Spleen (tissue), 11 donors: ENCODE measurements at regions not wholly inside any gene's neighbourhood (a gene's known extent, or its start where the extent isn't known, plus 50 kb on each side); places are given as distances from the start of the nearest gene placed in this dataset.

ENCODE experiments used
- DNase-seq: peaks from one replicate; pipeline ENCODE4 v3.0.0-alpha.2; 2020
- H3K27ac ChIP-seq, 8 donors: fragments of 200-600 bp; sonication (generic) in 7 of 8; 1 replicate in 4 of 8; 2 replicates in 4 of 8; pipeline versions ENCODE4 v1.5.0 to v1.8.0; 2016 to 2021; ENCODE audit warnings: inconsistent platforms in 4 of 8, mild to moderate bottlenecking in 4 of 8, moderate library complexity in 1 of 8
- H3K27me3 ChIP-seq, 7 donors: fragments of 200-600 bp; sonication (generic) in 6 of 7; replicated peaks in 1 of 7; 1 replicate in 4 of 7; 2 replicates in 3 of 7; pipeline versions ENCODE4 v1.5.0 to v1.8.0; 2016 to 2021; ENCODE audit warnings: inconsistent platforms in 3 of 7, mild to moderate bottlenecking in 1 of 7
- H3K36me3 ChIP-seq, 6 donors: fragments of 200-600 bp; sonication (generic) in 5 of 6; 1 replicate in 4 of 6; 2 replicates in 2 of 6; pipeline versions ENCODE4 v1.5.0 to v1.8.0; 2016 to 2021; ENCODE audit warnings: inconsistent platforms in 2 of 6
- H3K4me1 ChIP-seq, 6 donors: fragments of 200-600 bp; sonication (generic) in 5 of 6; 1 replicate in 3 of 6; 2 replicates in 3 of 6; pipeline versions ENCODE4 v1.5.0 to v1.8.0; 2016 to 2021; ENCODE audit warnings: inconsistent platforms in 3 of 6
- H3K4me3 ChIP-seq, 8 donors: fragments of 200-600 bp; sonication (generic) in 7 of 8; 1 replicate in 4 of 8; 2 replicates in 4 of 8; pipeline versions ENCODE4 v1.5.0 to v1.8.0; 2016 to 2021; ENCODE audit warnings: inconsistent platforms in 4 of 8, mild to moderate bottlenecking in 4 of 8, moderate library complexity in 2 of 8
- H3K9me3 ChIP-seq, 8 donors: fragments of 200-600 bp; sonication (generic) in 7 of 8; 1 replicate in 4 of 8; 2 replicates in 4 of 8; pipeline versions ENCODE4 v1.5.0 to v1.8.0; 2016 to 2021; ENCODE audit warnings: inconsistent platforms in 4 of 8
- CTCF ChIP-seq, 11 experiments: fragments of 200-600 bp in 7 of 11; fragments of 450-650 bp in 4 of 11; sonication (generic) in 4 of 11; IDR thresholded peaks in 8 of 11; conservative IDR thresholded peaks in 3 of 11; 1 replicate in 7 of 11; 2 replicates in 4 of 11; pipeline versions ENCODE4 v1.4.0 to v1.8.0; 2016 to 2021; ENCODE audit warnings: antibody characterized with exemption in 11 of 11, inconsistent platforms in 4 of 11, mild to moderate bottlenecking in 1 of 11
- POLR2A ChIP-seq, 3 donors: fragments of 450-650 bp; IDR thresholded peaks; one replicate each; pipeline ENCODE4 v1.5.1; 2017; ENCODE audit warnings: antibody characterized with exemption in 3 of 3, mild to moderate bottlenecking in 1 of 3
- POLR2AphosphoS5 ChIP-seq, 3 donors: sonication (generic); formaldehyde crosslinking; IDR thresholded peaks; one replicate each; pipeline ENCODE4 v1.5.1; 2017; ENCODE audit warnings: antibody characterized with exemption in 3 of 3
- WGBS, 5 donors: extraction: QIAGEN DNeasy Blood & Tissue Kit in 3 of 5; methylation state at CpG; one replicate each; pipeline versions ENCODE4 v1.1.5 to v1.1.7; 2013 to 2018; 5-methylcytosine and 5-hydroxymethylcytosine counted together
- intact Hi-C: fragments of 100-400 bp; cut with DNase I; formaldehyde crosslinking; loops from one replicate; pipeline ENCODE4 v1.15.0; 2023; ENCODE audit warnings: low total_unique reads
- donor health status: healthy with polysubstance abuse.
- donor health status: DM: no; HTN: no; CAD: no; lungs with moderate emphysema.
- donor health status: DM: no; HTN: no; CAD: no.
- donor health status: Bipolar disorder and iron deficiency.
- donor health status: healthy.
- donor health status: DM: no; HTN: no; CAD: no.
- donor health status: DM: yes; HTN: yes; CAD: no.

DNA sequence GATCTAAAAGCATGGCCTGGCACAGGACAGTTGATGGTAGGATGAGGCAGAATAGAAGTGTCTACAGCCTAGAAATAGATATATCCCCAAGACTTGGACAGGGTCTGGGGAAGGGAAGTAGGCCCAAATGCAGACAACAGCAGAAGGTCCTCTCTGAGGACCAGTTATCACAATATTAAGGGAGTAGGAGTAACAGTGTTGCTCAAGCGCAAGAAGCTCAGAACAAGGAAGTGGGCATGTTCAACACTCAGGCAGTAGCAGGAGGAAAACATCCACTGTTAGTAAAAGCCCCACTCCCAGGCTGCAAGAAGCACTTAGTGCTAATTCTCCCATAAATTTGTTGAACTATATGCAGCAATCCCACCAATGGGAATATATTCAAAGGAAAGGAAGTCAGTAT lies 314.7 kb downstream of the METTL4 start:
- Histone ChIP-seq H3K27ac (no peak overlapping the region), H3K9me3 (peaks cover 0 to 24% (median 5%) of the 10 kb centered on the region in 8 donors), H3K4me1 (no peaks in the 10 kb centered on the region), H3K36me3 (no peaks in the 10 kb centered on the region), H3K4me3 (no peak overlapping the region), H3K27me3 (no peaks in the 10 kb centered on the region)
- no peak for TF ChIP-seq POLR2AphosphoS5 (IDR thresholded peaks at IDR 0.05)
- no peak for TF ChIP-seq POLR2A (IDR thresholded peaks at IDR 0.05)
- TF ChIP-seq CTCF (IDR thresholded peaks at IDR 0.05 in 8 of 11, conservative IDR thresholded peaks at IDR 0.05 in 3 of 11) = no peak
- intact Hi-C loops = no loop called here
- no peak for DNase-seq
- WGBS, 5 donors = 79 to 100% (median 91%) methylated on average over 1 of the region's 1 CpG

- H3K4me3 ChIP-seq = no peak overlapping the region
- 78 to 87% (median 81%) methylated on average over 6 of the region's 6 CpGs for WGBS, 5 donors
- intact Hi-C loops = no loop called here
- TF ChIP-seq POLR2A (IDR thresholded peaks at IDR 0.05) (no peak), CTCF (IDR thresholded peaks at IDR 0.05 in 8 of 11, conservative IDR thresholded peaks at IDR 0.05 in 3 of 11) (no peak), POLR2AphosphoS5 (IDR thresholded peaks at IDR 0.05) (no peak)
- H3K36me3 ChIP-seq = no peaks in the 10 kb centered on the region
- peaks cover 0 to 24% (median 5%) of the 10 kb centered on the region in 8 donors for H3K9me3 ChIP-seq
- DNase-seq = no peak
- no peaks in the 10 kb centered on the region for H3K27me3 ChIP-seq
- no peaks in the 10 kb centered on the region for H3K4me1 ChIP-seq
- H3K27ac ChIP-seq = no peak overlapping the region
These were observed 312.4 kb downstream of the METTL4 start for GRCh38 chr18:2258954-2259353.

GRCh38 chr18:2263303-2263890 lies 307.9 kb downstream of the METTL4 start:
- Histone ChIP-seq H3K9me3 (no peaks in the 10 kb centered on the region), H3K36me3 (no peaks in the 10 kb centered on the region), H3K4me1 (no peaks in the 10 kb centered on the region), H3K27ac (no peak overlapping the region), H3K4me3 (no peak overlapping the region), H3K27me3 (peaks cover 0 to 5% (median 0%) of the 10 kb centered on the region in 7 donors)
- DNase-seq = no peak
- TF ChIP-seq POLR2A (IDR thresholded peaks at IDR 0.05) (no peak), CTCF (IDR thresholded peaks at IDR 0.05 in 8 of 11, conservative IDR thresholded peaks at IDR 0.05 in 3 of 11) (no peak), POLR2AphosphoS5 (IDR thresholded peaks at IDR 0.05) (no peak)
- 85 to 90% (median 87%) methylated on average over 8 of the region's 8 CpGs for WGBS, 5 donors
- intact Hi-C loops = no loop called here

- 80 to 94% (median 85%) methylated on average over 2 of the region's 2 CpGs for WGBS, 5 donors
- Histone ChIP-seq H3K4me1 (no peaks in the 10 kb centered on the region), H3K9me3 (no peaks in the 10 kb centered on the region), H3K27ac (no peak overlapping the region), H3K27me3 (no peaks in the 10 kb centered on the region), H3K36me3 (no peaks in the 10 kb centered on the region), H3K4me3 (no peak overlapping the region)
- TF ChIP-seq POLR2AphosphoS5 (IDR thresholded peaks at IDR 0.05) (no peak), CTCF (IDR thresholded peaks at IDR 0.05 in 8 of 11, conservative IDR thresholded peaks at IDR 0.05 in 3 of 11) (no peak), POLR2A (IDR thresholded peaks at IDR 0.05) (no peak)
- intact Hi-C loops = no loop called here
- no peak for DNase-seq
These were observed 296.7 kb downstream of the METTL4 start for GRCh38 chr18:2274613-2275012.
